ENCODE measurements at regions not wholly inside any gene's neighbourhood (a gene's known extent, or its start where the extent isn't known, plus 50 kb on each side); places are given as distances from the start of the nearest gene placed in this dataset.
A peak's percentile ranks its signal among the peaks of the same experiment; 100 is the strongest.

GRCh38 chr5:29811914-29812679, 1381.4 kb upstream of the CDH6 start:
- Histone ChIP-seq H3K4me2 (ENCODE audit: low read length) (no peak overlapping the region), H4K20me1 (ENCODE audit: insufficient read depth, low read length) (no peaks in the 10 kb centered on the region), H3K9me3 (ENCODE audit: insufficient read depth, low read length) (no peaks in the 10 kb centered on the region), H3K4me1 (ENCODE audit: low read length) (no peaks in the 10 kb centered on the region), H3K79me2 (ENCODE audit: low read length) (no peaks in the 10 kb centered on the region), H2AFZ (ENCODE audit: low read depth, low read length) (no peak overlapping the region), H3K4me3 (ENCODE audit: low read length) (no peak overlapping the region), H3K27ac (ENCODE audit: low read length) (no peak overlapping the region), H3K36me3 (replicated peaks; ENCODE audit: low read depth, low read length) (no peaks in the 10 kb centered on the region), H3K27me3 (ENCODE audit: low read depth, low read length) (no peaks in the 10 kb centered on the region), H3K9ac (ENCODE audit: low read length) (no peak overlapping the region)
- TF ChIP-seq CTCF (IDR thresholded peaks at IDR 0.05; ENCODE audit: low read depth, low read length) (peak; percentile 23), EZH2phosphoT487 (IDR thresholded peaks at IDR 0.05; ENCODE audit: low read depth) (no peak)

- H3K79me2 ChIP-seq (ENCODE audit: low read length): no peaks in the 10 kb centered on the region
- no peaks in the 10 kb centered on the region for H3K27me3 ChIP-seq (ENCODE audit: low read depth, low read length)
Observed at GRCh38 chr5:29805804-29806203, 1387.7 kb upstream of the CDH6 start.

GRCh38 chr5:29800752-29801151, 1392.7 kb upstream of the CDH6 start:
- Histone ChIP-seq H3K27ac (ENCODE audit: low read length) (no peak overlapping the region), H3K27me3 (ENCODE audit: low read depth, low read length) (no peaks in the 10 kb centered on the region), H3K4me2 (ENCODE audit: low read length) (no peak overlapping the region), H2AFZ (ENCODE audit: low read depth, low read length) (no peak overlapping the region), H3K4me1 (ENCODE audit: low read length) (no peaks in the 10 kb centered on the region), H3K4me3 (ENCODE audit: low read length) (no peak overlapping the region), H3K79me2 (ENCODE audit: low read length) (no peaks in the 10 kb centered on the region), H3K36me3 (replicated peaks; ENCODE audit: low read depth, low read length) (no peaks in the 10 kb centered on the region), H3K9me3 (ENCODE audit: insufficient read depth, low read length) (no peaks in the 10 kb centered on the region), H3K9ac (ENCODE audit: low read length) (no peak overlapping the region), H4K20me1 (ENCODE audit: insufficient read depth, low read length) (no peaks in the 10 kb centered on the region)
- TF ChIP-seq EZH2phosphoT487 (IDR thresholded peaks at IDR 0.05; ENCODE audit: low read depth) (no peak), CTCF (IDR thresholded peaks at IDR 0.05; ENCODE audit: low read depth, low read length) (no peak)

More at GRCh38 chr5:29805804-29806203, 1387.7 kb upstream of the CDH6 start:
- no peaks in the 10 kb centered on the region for H3K9me3 ChIP-seq (ENCODE audit: insufficient read depth, low read length)
- H4K20me1 ChIP-seq (ENCODE audit: insufficient read depth, low read length): no peaks in the 10 kb centered on the region
- H3K9ac ChIP-seq (ENCODE audit: low read length): no peak overlapping the region
- no peak overlapping the region for H3K4me2 ChIP-seq (ENCODE audit: low read length)
- no peaks in the 10 kb centered on the region for H3K4me1 ChIP-seq (ENCODE audit: low read length)
- no peak for TF ChIP-seq CTCF (IDR thresholded peaks at IDR 0.05; ENCODE audit: low read depth, low read length)
- no peak for TF ChIP-seq EZH2phosphoT487 (IDR thresholded peaks at IDR 0.05; ENCODE audit: low read depth)
- no peaks in the 10 kb centered on the region for H3K36me3 ChIP-seq (replicated peaks; ENCODE audit: low read depth, low read length)
- H3K27ac ChIP-seq (ENCODE audit: low read length): no peak overlapping the region
- no peak overlapping the region for H3K4me3 ChIP-seq (ENCODE audit: low read length)
- H2AFZ ChIP-seq (ENCODE audit: low read depth, low read length): no peak overlapping the region

GRCh38 chr5:29796013-29796412, 1397.5 kb upstream of the CDH6 start:
- Histone ChIP-seq H3K4me2 (ENCODE audit: low read length) (no peak overlapping the region), H3K4me1 (ENCODE audit: low read length) (no peaks in the 10 kb centered on the region), H3K9ac (ENCODE audit: low read length) (no peak overlapping the region), H3K27ac (ENCODE audit: low read length) (no peak overlapping the region), H3K79me2 (ENCODE audit: low read length) (no peaks in the 10 kb centered on the region), H2AFZ (ENCODE audit: low read depth, low read length) (no peak overlapping the region), H3K27me3 (ENCODE audit: low read depth, low read length) (no peaks in the 10 kb centered on the region), H3K36me3 (replicated peaks; ENCODE audit: low read depth, low read length) (no peaks in the 10 kb centered on the region), H4K20me1 (ENCODE audit: insufficient read depth, low read length) (no peaks in the 10 kb centered on the region), H3K4me3 (ENCODE audit: low read length) (no peak overlapping the region), H3K9me3 (ENCODE audit: insufficient read depth, low read length) (no peaks in the 10 kb centered on the region)
- TF ChIP-seq EZH2phosphoT487 (IDR thresholded peaks at IDR 0.05; ENCODE audit: low read depth): no peak
- no peak for TF ChIP-seq CTCF (IDR thresholded peaks at IDR 0.05; ENCODE audit: low read depth, low read length)

Data from OCI-LY3 (cell line).